SK-N-SH (cell line): ENCODE measurements at regions not wholly inside any gene's neighbourhood (a gene's known extent, or its start where the extent isn't known, plus 50 kb on each side); places are given as distances from the start of the nearest gene placed in this dataset.

Source experiments
- CTCF ChIP-seq: fragments of 200-600 bp; sonication (generic); IDR thresholded peaks from 2 replicates; pipeline ENCODE4 v1.6.1; 2017; ENCODE audit warnings: antibody characterized with exemption, mild to moderate bottlenecking, moderate library complexity
- EP300 ChIP-seq, 2 experiments: IDR thresholded peaks; 2 replicates each; pipeline versions ENCODE4 v1.4.0 to v1.6.1; 2012; ENCODE audit warnings: borderline replicate concordance in 1 of 2, low read depth in 1 of 2, low read length in 1 of 2
- FOXM1 ChIP-seq: IDR thresholded peaks from 2 replicates; pipeline ENCODE4 v1.4.0; 2012; ENCODE audit warnings: low read depth, mild to moderate bottlenecking
- GABPA ChIP-seq: IDR thresholded peaks from 2 replicates; pipeline ENCODE4 v1.4.0; 2012; ENCODE audit warnings: low read depth, mild to moderate bottlenecking
- JUND ChIP-seq: IDR thresholded peaks from 2 replicates; pipeline ENCODE4 v1.4.0; 2012
- MXI1 ChIP-seq: IDR thresholded peaks from 2 replicates; pipeline ENCODE4 v1.6.1; 2012; ENCODE audit warnings: mild to moderate bottlenecking, low read depth, low read length, improper control_type of control experiment
- NRF1 ChIP-seq: IDR thresholded peaks from 2 replicates; pipeline ENCODE4 v1.6.1; 2012; ENCODE audit warnings: low read depth, mild to moderate bottlenecking, low read length
- POLR2AphosphoS5 ChIP-seq: IDR thresholded peaks from 2 replicates; pipeline ENCODE4 v1.6.1; 2012; ENCODE audit warnings: low read depth, low read length
- RCOR1 ChIP-seq: fragments of 150-350 bp; IDR thresholded peaks from 2 replicates; pipeline ENCODE4 v1.6.1; 2017; ENCODE audit warnings: antibody characterized with exemption, low read length
- RFX5 ChIP-seq: IDR thresholded peaks from 2 replicates; pipeline ENCODE4 v1.6.1; 2012; ENCODE audit warnings: mild to moderate bottlenecking, improper control_type of control experiment, low read length
- SMC3 ChIP-seq: IDR thresholded peaks from 2 replicates; pipeline ENCODE4 v1.6.1; 2012; ENCODE audit warnings: low read depth, low read length, improper control_type of control experiment
- TAF1 ChIP-seq: IDR thresholded peaks from 2 replicates; pipeline ENCODE4 v1.6.1; 2012; ENCODE audit warnings: low read depth, mild to moderate bottlenecking, low read length, moderate library complexity, borderline replicate concordance
- USF1 ChIP-seq: IDR thresholded peaks from 2 replicates; pipeline ENCODE4 v1.4.0; 2012; ENCODE audit warnings: low read depth, borderline replicate concordance
- YY1 ChIP-seq: IDR thresholded peaks from 2 replicates; pipeline ENCODE4 v1.4.0; 2012; ENCODE audit warnings: low read depth, mild to moderate bottlenecking

GRCh38 chr10:111478651-111479050 is 401.8 kb downstream of the ADRA2A start:
- TF ChIP-seq RCOR1 (no peak), YY1 (no peak), TAF1 (no peak), CTCF (no peak), EP300 (IDR thresholded peaks at IDR 0.05; ENCODE audit: borderline replicate concordance in 1 of 2, low read depth in 1 of 2, low read length in 1 of 2) (no peak), POLR2AphosphoS5 (no peak), NRF1 (no peak), GABPA (no peak), FOXM1 (no peak), RFX5 (no peak), JUND (no peak), SMC3 (no peak), USF1 (no peak), MXI1 (no peak)
